Ovary (tissue), 7 donors: ENCODE measurements at regions not wholly inside any gene's neighbourhood (a gene's known extent, or its start where the extent isn't known, plus 50 kb on each side); places are given as distances from the start of the nearest gene placed in this dataset.
A peak's percentile ranks its signal among the peaks of the same experiment; 100 is the strongest.
"Not testable (repeated sequence)": the region's sequence is repeated elsewhere in the genome, so short reads cannot be mapped to it uniquely, and the experiment has no call there.

ENCODE experiments used
- DNase-seq, 5 donors: peaks; one replicate each; pipeline ENCODE4 v3.0.0-alpha.2; 2019 to 2020
- H3K27ac ChIP-seq, 2 donors: fragments of 200-600 bp; one replicate each; pipeline versions ENCODE4 v1.5.1 to v1.8.0; 2019 to 2022
- H3K27me3 ChIP-seq: fragments of 200-600 bp; one replicate; pipeline ENCODE4 v1.8.0; 2022
- H3K36me3 ChIP-seq: fragments of 200-600 bp; sonication (generic); one replicate; pipeline ENCODE4 v1.5.1; 2019
- H3K4me1 ChIP-seq: one replicate; pipeline ENCODE4 v1.8.1; 2013; ENCODE audit warnings: mild to moderate bottlenecking, moderate library complexity; ENCODE audit not compliant: insufficient read depth
- H3K4me3 ChIP-seq: fragments of 200-600 bp; sonication (generic); one replicate; pipeline ENCODE4 v1.5.1; 2017
- H3K9me3 ChIP-seq, 2 donors: fragments of 200-600 bp in 1 of 2; sonication (generic) in 1 of 2; one replicate each; pipeline versions ENCODE4 v1.5.1 to v1.8.1; 2013 to 2019; ENCODE audit warnings: mild to moderate bottlenecking in 1 of 2, moderate library complexity in 1 of 2
- WGBS, 3 donors: extraction: QIAGEN DNeasy Blood & Tissue Kit in 1 of 3; methylation state at CpG; one replicate each; pipeline versions ENCODE4 v1.1.5 to v1.1.7; 2013 to 2017; 5-methylcytosine and 5-hydroxymethylcytosine counted together
- intact Hi-C, 4 donors: fragments of 100-400 bp; cut with DNase I; formaldehyde crosslinking; loops; one replicate each; pipeline versions ENCODE4 v1.11.0 to v1.15.1; 2022 to 2023
- donor health status: DM: no; HTN: no; CAD: no; lungs with moderate emphysema.
- donor health status: DM: no; HTN: no; CAD: no.
- donor health status: Bipolar disorder and iron deficiency.
- donor health status: DM: no; HTN: no; CAD: no.
- donor health status: DM: yes; HTN: yes; CAD: no.

DNA sequence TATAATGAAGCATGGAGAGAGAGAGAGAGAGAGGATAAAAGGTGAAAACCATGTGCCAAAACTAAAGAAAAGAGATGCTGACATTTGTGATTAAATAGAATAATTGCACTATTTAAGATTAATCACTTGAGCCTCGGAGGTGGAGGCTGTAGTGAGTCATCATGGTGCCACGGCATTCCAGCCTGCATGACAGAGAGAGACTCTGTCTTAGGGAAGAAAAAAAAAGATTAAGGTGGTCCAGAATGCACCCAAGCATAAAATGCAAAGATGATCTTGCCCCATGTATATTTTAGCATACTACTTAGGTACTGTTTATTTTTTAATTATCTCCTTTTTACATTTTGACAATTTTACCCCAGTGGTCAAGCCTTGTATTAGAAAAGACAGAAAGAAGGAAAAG lies 742.5 kb downstream of the SPATA31A1 start:
- H3K9me3 ChIP-seq, intact Hi-C loops, H3K4me1 ChIP-seq, H3K27ac ChIP-seq, DNase-seq, H3K4me3 ChIP-seq, H3K36me3 ChIP-seq, H3K27me3 ChIP-seq: not testable (repeated sequence)
- 45 to 76% (median 71%) methylated on average over 2 of the region's 2 CpGs for WGBS, 3 donors

GRCh38 chr9:40106003-40106782 lies 750.7 kb downstream of the SPATA31A1 start:
- Histone ChIP-seq H3K27ac (peak overlapping the region in 1 of 2 donors; percentile 52), H3K4me3 (peak overlapping the region; percentile 39)
- intact Hi-C loops, H3K4me1 ChIP-seq, H3K36me3 ChIP-seq, H3K9me3 ChIP-seq, H3K27me3 ChIP-seq: not testable (repeated sequence)
- 0 to 4% methylated on average over 2 to 17 of the region's 71 CpGs; no CpG with 5 or more reads in 1 of the 3 donors for WGBS, 3 donors
- DNase-seq, result peak; percentile 20 to 75 (median 31)

GRCh38 chr9:40106783-40107248 lies 751.3 kb downstream of the SPATA31A1 start:
- WGBS, 3 donors, result no CpG with 5 or more reads among the region's 33 CpGs

DNA sequence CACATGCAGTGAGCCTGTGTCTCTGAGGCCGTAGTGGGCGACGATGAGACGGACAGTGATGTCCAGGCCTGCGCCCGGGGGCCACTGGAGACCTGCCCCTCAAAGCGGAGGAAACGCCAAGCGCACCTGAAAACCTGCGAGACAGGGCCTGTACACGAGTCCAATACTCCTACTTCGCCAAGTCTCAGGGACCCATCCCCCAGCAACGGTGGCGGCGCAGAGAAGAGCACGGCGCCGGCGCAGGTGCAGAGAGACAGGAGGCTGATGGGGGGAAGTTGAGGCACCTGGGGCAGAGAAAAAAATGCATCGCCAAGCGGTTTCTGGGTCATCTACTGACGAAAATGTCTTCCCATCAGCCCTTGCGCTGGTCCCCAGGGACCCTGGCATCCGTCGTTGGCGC lies 751.8 kb downstream of the SPATA31A1 start:
- WGBS, 3 donors, result no CpG with 5 or more reads among the region's 26 CpGs
- H3K36me3 ChIP-seq, H3K27me3 ChIP-seq, intact Hi-C loops, H3K27ac ChIP-seq, H3K9me3 ChIP-seq, H3K4me1 ChIP-seq, H3K4me3 ChIP-seq, DNase-seq: not testable (repeated sequence)

More at GRCh38 chr9:40106783-40107248, 751.3 kb downstream of the SPATA31A1 start:
- H3K4me1 ChIP-seq, DNase-seq, H3K27me3 ChIP-seq, intact Hi-C loops, H3K9me3 ChIP-seq, H3K27ac ChIP-seq, H3K36me3 ChIP-seq: not testable (repeated sequence)
- H3K4me3 ChIP-seq, result peak overlapping the region; percentile 34

- H3K9me3 ChIP-seq, H3K4me1 ChIP-seq, DNase-seq, intact Hi-C loops, H3K4me3 ChIP-seq, H3K27me3 ChIP-seq, H3K27ac ChIP-seq, H3K36me3 ChIP-seq: not testable (repeated sequence)
- WGBS, 3 donors, result 0% methylated on average over 6 of the region's 30 CpGs; no CpG with 5 or more reads in 2 of the 3 donors
Measured at GRCh38 chr9:40108465-40108864, 753.0 kb downstream of the SPATA31A1 start.

DNA sequence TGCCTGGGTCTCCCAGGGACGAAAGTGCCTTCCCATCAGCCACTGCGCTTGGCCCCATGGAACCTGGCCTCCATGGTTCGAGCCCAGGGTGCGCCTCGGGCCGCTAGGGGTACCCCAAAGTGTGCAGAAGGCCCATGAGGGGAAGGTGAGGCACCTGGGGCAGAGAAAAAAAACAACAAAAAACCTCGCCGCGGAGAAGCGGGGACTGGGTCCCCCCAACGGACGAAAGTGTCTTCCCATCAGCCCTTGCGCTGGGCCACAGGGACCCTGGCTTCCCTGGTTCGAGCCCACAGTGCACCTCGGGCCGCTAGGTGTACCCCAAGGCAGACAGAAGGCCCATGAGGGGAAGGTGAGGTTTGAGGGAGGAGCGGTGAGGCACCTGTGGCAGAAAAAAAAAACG lies 755.3 kb downstream of the SPATA31A1 start:
- DNase-seq, H3K9me3 ChIP-seq, H3K4me3 ChIP-seq, H3K4me1 ChIP-seq, H3K27ac ChIP-seq, intact Hi-C loops, H3K36me3 ChIP-seq, H3K27me3 ChIP-seq: not testable (repeated sequence)
- WGBS, 3 donors, result 44 to 59% methylated on average over 8 to 16 of the region's 18 CpGs; no CpG with 5 or more reads in 1 of the 3 donors

GRCh38 chr9:40111571-40111970 lies 756.1 kb downstream of the SPATA31A1 start:
- intact Hi-C loops, H3K36me3 ChIP-seq, DNase-seq, H3K27ac ChIP-seq, H3K9me3 ChIP-seq, H3K4me3 ChIP-seq, H3K27me3 ChIP-seq, H3K4me1 ChIP-seq: not testable (repeated sequence)
- WGBS, 3 donors, result 72 to 94% methylated on average over 8 to 13 of the region's 27 CpGs; no CpG with 5 or more reads in 1 of the 3 donors

DNA sequence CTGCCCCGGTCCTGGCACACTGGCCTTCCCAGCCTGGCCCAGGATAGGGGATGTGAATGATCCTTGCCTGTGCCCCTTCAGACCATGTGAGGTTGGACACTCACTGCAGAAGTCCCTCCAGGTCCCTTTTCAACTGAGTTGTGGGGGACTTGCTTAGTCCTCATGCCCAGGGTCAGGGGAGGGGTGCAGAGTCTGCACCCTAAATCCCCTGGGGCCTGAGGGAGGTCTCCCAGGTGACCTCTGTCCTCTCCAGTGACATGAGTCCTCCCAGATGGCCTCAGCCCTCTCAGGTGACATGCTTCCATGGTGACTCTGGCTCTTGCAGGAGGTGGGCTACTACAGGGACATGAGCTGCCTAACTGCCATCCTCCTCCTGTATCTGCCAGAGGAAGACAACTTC lies 775.1 kb downstream of the SPATA31A1 start:
- H3K27ac ChIP-seq, intact Hi-C loops, H3K4me3 ChIP-seq, DNase-seq, H3K9me3 ChIP-seq, H3K4me1 ChIP-seq, H3K27me3 ChIP-seq, H3K36me3 ChIP-seq: not testable (repeated sequence)
- no CpG with 5 or more reads among the region's 1 CpG for WGBS, 3 donors

GRCh38 chr9:40169204-40169603 lies 813.7 kb downstream of the SPATA31A1 start:
- H3K9me3 ChIP-seq, intact Hi-C loops, H3K4me3 ChIP-seq, H3K27me3 ChIP-seq, H3K4me1 ChIP-seq, H3K36me3 ChIP-seq, H3K27ac ChIP-seq, DNase-seq: not testable (repeated sequence)
- WGBS, 3 donors, result no CpG with 5 or more reads among the region's 1 CpG

DNA sequence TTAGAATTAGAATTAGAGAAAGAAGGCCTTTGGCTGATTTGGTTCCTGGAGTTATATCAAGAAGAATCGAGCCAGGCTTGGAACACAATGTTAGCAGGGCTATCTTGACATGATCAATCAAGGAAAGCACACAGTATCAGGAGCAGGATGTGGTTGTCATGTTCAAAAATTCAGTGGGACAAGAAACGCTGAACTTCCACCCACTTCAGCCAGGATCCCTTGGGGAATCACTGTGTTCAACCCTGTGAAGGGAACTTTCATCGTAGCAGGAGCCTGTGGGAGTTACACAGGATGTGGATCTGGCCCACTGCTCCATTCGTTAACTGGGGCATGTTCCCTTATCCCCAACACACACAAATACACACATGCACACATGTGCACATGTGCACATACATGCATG lies 817.8 kb downstream of the SPATA31A1 start:
- WGBS, 3 donors, result 83% methylated on average over 1 of the region's 4 CpGs; no CpG with 5 or more reads in 2 of the 3 donors
- H3K27ac ChIP-seq, H3K36me3 ChIP-seq, H3K4me1 ChIP-seq, H3K4me3 ChIP-seq, H3K27me3 ChIP-seq, H3K9me3 ChIP-seq, intact Hi-C loops, DNase-seq: not testable (repeated sequence)

GRCh38 chr9:40174035-40174434 lies 818.6 kb downstream of the SPATA31A1 start:
- H3K27ac ChIP-seq, DNase-seq, H3K4me1 ChIP-seq, intact Hi-C loops, H3K4me3 ChIP-seq, H3K9me3 ChIP-seq, H3K36me3 ChIP-seq, H3K27me3 ChIP-seq: not testable (repeated sequence)
- WGBS, 3 donors, result 50 to 86% (median 57%) methylated on average over 1 of the region's 4 CpGs

DNA sequence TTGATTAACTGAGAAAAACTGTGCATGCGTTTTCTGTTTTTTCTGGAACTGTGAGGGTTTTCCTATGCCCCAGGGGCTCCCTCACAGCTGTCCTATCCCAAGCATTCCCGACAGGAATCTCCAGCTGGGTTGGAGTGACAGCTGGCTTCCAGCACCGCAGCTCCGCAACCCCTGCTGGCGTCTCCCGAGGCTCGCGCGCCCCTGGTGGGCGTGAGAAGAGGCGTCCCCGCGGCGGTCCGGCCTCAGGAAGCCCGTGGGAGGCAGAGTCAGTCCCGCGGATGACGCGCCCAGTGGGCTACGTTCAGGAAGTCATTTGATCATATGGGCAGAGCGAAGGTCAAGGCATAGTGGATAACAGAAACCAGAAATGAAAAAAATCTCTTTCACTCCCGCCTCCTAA lies 821.9 kb downstream of the SPATA31A1 start:
- H3K27me3 ChIP-seq, H3K4me3 ChIP-seq, intact Hi-C loops, H3K36me3 ChIP-seq, H3K27ac ChIP-seq, H3K4me1 ChIP-seq, H3K9me3 ChIP-seq, DNase-seq: not testable (repeated sequence)
- WGBS, 3 donors, result 43 to 46% methylated on average over 2 to 20 of the region's 23 CpGs; no CpG with 5 or more reads in 1 of the 3 donors
